ENCODE measurements at regions not wholly inside any gene's neighbourhood (a gene's known extent, or its start where the extent isn't known, plus 50 kb on each side); places are given as distances from the start of the nearest gene placed in this dataset.

GRCh38 chr4:23320931-23321587, 568.8 kb downstream of the PPARGC1A start:
- Histone ChIP-seq H3K36me3 (ENCODE audit: control insufficient read depth, insufficient read depth, low read length) (no peaks in the 10 kb centered on the region), H3K27me3 (ENCODE audit: control insufficient read depth, insufficient read depth, low read length) (no peaks in the 10 kb centered on the region), H3K4me3 (ENCODE audit: low read depth, low read length) (no peak overlapping the region), H3K9ac (ENCODE audit: low read length) (no peak overlapping the region), H3K27ac (ENCODE audit: low read depth, low read length) (no peak overlapping the region), H3K4me1 (ENCODE audit: control insufficient read depth, insufficient read depth, low read length) (peaks cover 9% of the 10 kb centered on the region; the same call in 1 of the 2 replicates), H3K9me3 (ENCODE audit: control insufficient read depth, insufficient read depth, low read depth, low read length) (no peaks in the 10 kb centered on the region)

- Histone ChIP-seq H3K36me3 (ENCODE audit: control insufficient read depth, insufficient read depth, low read length) (no peaks in the 10 kb centered on the region), H3K27ac (ENCODE audit: low read depth, low read length) (no peak overlapping the region), H3K9ac (ENCODE audit: low read length) (no peak overlapping the region), H3K4me3 (ENCODE audit: low read depth, low read length) (no peak overlapping the region), H3K27me3 (ENCODE audit: control insufficient read depth, insufficient read depth, low read length) (no peaks in the 10 kb centered on the region), H3K4me1 (ENCODE audit: control insufficient read depth, insufficient read depth, low read length) (no peaks in the 10 kb centered on the region), H3K9me3 (ENCODE audit: control insufficient read depth, insufficient read depth, low read depth, low read length) (no peaks in the 10 kb centered on the region)
Measured at GRCh38 chr4:23312686-23313085, 577.2 kb downstream of the PPARGC1A start.

GRCh38 chr4:23311983-23312382, 577.9 kb downstream of the PPARGC1A start:
- Histone ChIP-seq H3K4me1 (ENCODE audit: control insufficient read depth, insufficient read depth, low read length) (no peaks in the 10 kb centered on the region), H3K27me3 (ENCODE audit: control insufficient read depth, insufficient read depth, low read length) (no peaks in the 10 kb centered on the region), H3K9ac (ENCODE audit: low read length) (no peak overlapping the region), H3K36me3 (ENCODE audit: control insufficient read depth, insufficient read depth, low read length) (no peaks in the 10 kb centered on the region), H3K4me3 (ENCODE audit: low read depth, low read length) (no peak overlapping the region), H3K9me3 (ENCODE audit: control insufficient read depth, insufficient read depth, low read depth, low read length) (no peaks in the 10 kb centered on the region), H3K27ac (ENCODE audit: low read depth, low read length) (no peak overlapping the region)

- H3K27ac ChIP-seq (ENCODE audit: low read depth, low read length), result no peak overlapping the region
- no peaks in the 10 kb centered on the region for H3K9me3 ChIP-seq (ENCODE audit: control insufficient read depth, insufficient read depth, low read depth, low read length)
- no peaks in the 10 kb centered on the region for H3K4me1 ChIP-seq (ENCODE audit: control insufficient read depth, insufficient read depth, low read length)
- H3K27me3 ChIP-seq (ENCODE audit: control insufficient read depth, insufficient read depth, low read length), result no peaks in the 10 kb centered on the region
- no peak overlapping the region for H3K4me3 ChIP-seq (ENCODE audit: low read depth, low read length)
- no peak overlapping the region for H3K9ac ChIP-seq (ENCODE audit: low read length)
- no peaks in the 10 kb centered on the region for H3K36me3 ChIP-seq (ENCODE audit: control insufficient read depth, insufficient read depth, low read length)
Measured at GRCh38 chr4:23305026-23305425, 584.8 kb downstream of the PPARGC1A start.

- H3K4me3 ChIP-seq (ENCODE audit: low read depth, low read length), result no peak overlapping the region
- H3K9ac ChIP-seq (ENCODE audit: low read length), result no peak overlapping the region
- no peak overlapping the region for H3K27ac ChIP-seq (ENCODE audit: low read depth, low read length)
- no peaks in the 10 kb centered on the region for H3K27me3 ChIP-seq (ENCODE audit: control insufficient read depth, insufficient read depth, low read length)
- H3K4me1 ChIP-seq (ENCODE audit: control insufficient read depth, insufficient read depth, low read length), result no peaks in the 10 kb centered on the region
- H3K9me3 ChIP-seq (ENCODE audit: control insufficient read depth, insufficient read depth, low read depth, low read length), result no peaks in the 10 kb centered on the region
- H3K36me3 ChIP-seq (ENCODE audit: control insufficient read depth, insufficient read depth, low read length), result no peaks in the 10 kb centered on the region
Measured at GRCh38 chr4:23298371-23298770, 591.5 kb downstream of the PPARGC1A start.

GRCh38 chr4:23297327-23297726, 592.5 kb downstream of the PPARGC1A start:
- H3K9ac ChIP-seq (ENCODE audit: low read length), result no peak overlapping the region
- no peak overlapping the region for H3K27ac ChIP-seq (ENCODE audit: low read depth, low read length)
- H3K4me3 ChIP-seq (ENCODE audit: low read depth, low read length), result no peak overlapping the region
- H3K36me3 ChIP-seq (ENCODE audit: control insufficient read depth, insufficient read depth, low read length), result no peaks in the 10 kb centered on the region
- no peaks in the 10 kb centered on the region for H3K4me1 ChIP-seq (ENCODE audit: control insufficient read depth, insufficient read depth, low read length)
- H3K9me3 ChIP-seq (ENCODE audit: control insufficient read depth, insufficient read depth, low read depth, low read length), result no peaks in the 10 kb centered on the region
- no peaks in the 10 kb centered on the region for H3K27me3 ChIP-seq (ENCODE audit: control insufficient read depth, insufficient read depth, low read length)

- no peaks in the 10 kb centered on the region for H3K9me3 ChIP-seq (ENCODE audit: control insufficient read depth, insufficient read depth, low read depth, low read length)
- no peaks in the 10 kb centered on the region for H3K4me1 ChIP-seq (ENCODE audit: control insufficient read depth, insufficient read depth, low read length)
- no peak overlapping the region for H3K4me3 ChIP-seq (ENCODE audit: low read depth, low read length)
- no peak overlapping the region for H3K9ac ChIP-seq (ENCODE audit: low read length)
- H3K27me3 ChIP-seq (ENCODE audit: control insufficient read depth, insufficient read depth, low read length), result no peaks in the 10 kb centered on the region
- no peaks in the 10 kb centered on the region for H3K36me3 ChIP-seq (ENCODE audit: control insufficient read depth, insufficient read depth, low read length)
- no peak overlapping the region for H3K27ac ChIP-seq (ENCODE audit: low read depth, low read length)
Measured at GRCh38 chr4:23291139-23291538, 598.4 kb downstream of the GBA3 start.

GRCh38 chr4:23290656-23291055, 597.9 kb downstream of the GBA3 start:
- Histone ChIP-seq H3K9me3 (ENCODE audit: control insufficient read depth, insufficient read depth, low read depth, low read length) (no peaks in the 10 kb centered on the region), H3K4me1 (ENCODE audit: control insufficient read depth, insufficient read depth, low read length) (no peaks in the 10 kb centered on the region), H3K27me3 (ENCODE audit: control insufficient read depth, insufficient read depth, low read length) (no peaks in the 10 kb centered on the region), H3K36me3 (ENCODE audit: control insufficient read depth, insufficient read depth, low read length) (no peaks in the 10 kb centered on the region), H3K9ac (ENCODE audit: low read length) (no peak overlapping the region), H3K4me3 (ENCODE audit: low read depth, low read length) (no peak overlapping the region), H3K27ac (ENCODE audit: low read depth, low read length) (no peak overlapping the region)

- Histone ChIP-seq H3K27me3 (ENCODE audit: control insufficient read depth, insufficient read depth, low read length) (no peaks in the 10 kb centered on the region), H3K9me3 (ENCODE audit: control insufficient read depth, insufficient read depth, low read depth, low read length) (no peaks in the 10 kb centered on the region), H3K36me3 (ENCODE audit: control insufficient read depth, insufficient read depth, low read length) (no peaks in the 10 kb centered on the region), H3K4me3 (ENCODE audit: low read depth, low read length) (no peak overlapping the region), H3K27ac (ENCODE audit: low read depth, low read length) (no peak overlapping the region), H3K9ac (ENCODE audit: low read length) (no peak overlapping the region), H3K4me1 (ENCODE audit: control insufficient read depth, insufficient read depth, low read length) (no peaks in the 10 kb centered on the region)
Measured at GRCh38 chr4:23279377-23279986, 586.7 kb downstream of the GBA3 start.

- Histone ChIP-seq H3K4me3 (ENCODE audit: low read depth, low read length) (no peak overlapping the region), H3K27me3 (ENCODE audit: control insufficient read depth, insufficient read depth, low read length) (no peaks in the 10 kb centered on the region), H3K36me3 (ENCODE audit: control insufficient read depth, insufficient read depth, low read length) (no peaks in the 10 kb centered on the region), H3K9ac (ENCODE audit: low read length) (no peak overlapping the region), H3K27ac (ENCODE audit: low read depth, low read length) (no peak overlapping the region), H3K4me1 (ENCODE audit: control insufficient read depth, insufficient read depth, low read length) (no peaks in the 10 kb centered on the region), H3K9me3 (ENCODE audit: control insufficient read depth, insufficient read depth, low read depth, low read length) (no peaks in the 10 kb centered on the region)
Measured at GRCh38 chr4:23278845-23279244, 586.1 kb downstream of the GBA3 start.

- no peak overlapping the region for H3K4me3 ChIP-seq (ENCODE audit: low read depth, low read length)
- no peaks in the 10 kb centered on the region for H3K9me3 ChIP-seq (ENCODE audit: control insufficient read depth, insufficient read depth, low read depth, low read length)
- no peaks in the 10 kb centered on the region for H3K4me1 ChIP-seq (ENCODE audit: control insufficient read depth, insufficient read depth, low read length)
- H3K36me3 ChIP-seq (ENCODE audit: control insufficient read depth, insufficient read depth, low read length), result no peaks in the 10 kb centered on the region
- no peak overlapping the region for H3K27ac ChIP-seq (ENCODE audit: low read depth, low read length)
- H3K9ac ChIP-seq (ENCODE audit: low read length), result no peak overlapping the region
- no peaks in the 10 kb centered on the region for H3K27me3 ChIP-seq (ENCODE audit: control insufficient read depth, insufficient read depth, low read length)
Measured at GRCh38 chr4:23276076-23276475, 583.3 kb downstream of the GBA3 start.
